ENCODE measurements at regions not wholly inside any gene's neighbourhood (a gene's known extent, or its start where the extent isn't known, plus 50 kb on each side); places are given as distances from the start of the nearest gene placed in this dataset.
A peak's percentile ranks its signal among the peaks of the same experiment; 100 is the strongest.

DNA sequence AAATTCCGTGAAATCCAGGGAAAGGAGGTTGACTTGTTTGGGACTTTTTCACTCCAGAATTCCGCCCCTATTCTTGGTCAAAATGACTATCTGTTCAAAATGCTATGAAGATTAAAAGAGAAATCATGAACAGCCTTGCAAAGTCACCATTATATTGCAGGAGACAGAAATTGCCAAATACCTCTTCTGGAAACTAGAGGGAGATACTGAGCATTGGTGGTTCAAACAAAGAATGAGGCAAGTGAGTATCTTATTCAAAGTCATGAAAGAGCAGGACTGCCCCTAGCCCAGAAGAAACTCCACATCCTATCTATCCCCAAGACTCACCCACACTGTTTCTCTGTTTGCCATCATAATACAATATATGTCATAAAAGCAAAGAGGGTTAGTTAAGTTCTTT, 862.3 kb upstream of the POU3F3 start:
- Histone ChIP-seq H3K9me3 (ENCODE audit: low read depth) (no peaks in the 10 kb centered on the region), H4K20me1 (ENCODE audit: low read depth) (no peaks in the 10 kb centered on the region), H3K27ac (no peak overlapping the region), H3K4me3 (no peak overlapping the region), H3K79me2 (ENCODE audit: low read depth) (no peaks in the 10 kb centered on the region), H3K4me2 (no peak overlapping the region), H3K9ac (no peak overlapping the region), H3K36me3 (no peaks in the 10 kb centered on the region), H3F3A (ENCODE audit: low read depth) (no peaks in the 10 kb centered on the region), H2AFZ (replicated peaks) (no peak overlapping the region), H3K4me1 (no peaks in the 10 kb centered on the region), H3K27me3 (no peaks in the 10 kb centered on the region)
- peak; percentile 5 for DNase-seq (ENCODE audit: low spot score)
- Mint-ChIP-seq H3K27ac (no peak overlapping the region), H3K9me3 (peaks cover 3% of the 10 kb centered on the region), H3K36me3 (no peaks in the 10 kb centered on the region), H3K27me3 (ENCODE audit: insufficient read depth, low read depth) (peaks cover 2% of the 10 kb centered on the region), H3K4me3 (no peak overlapping the region), H3K4me1 (peaks cover 6% of the 10 kb centered on the region)
- TF ChIP-seq EZH2phosphoT487 (IDR thresholded peaks at IDR 0.05) (no peak), EZH2 (IDR thresholded peaks at IDR 0.05) (no peak)
- TF ChIP-seq, protein P1, sequence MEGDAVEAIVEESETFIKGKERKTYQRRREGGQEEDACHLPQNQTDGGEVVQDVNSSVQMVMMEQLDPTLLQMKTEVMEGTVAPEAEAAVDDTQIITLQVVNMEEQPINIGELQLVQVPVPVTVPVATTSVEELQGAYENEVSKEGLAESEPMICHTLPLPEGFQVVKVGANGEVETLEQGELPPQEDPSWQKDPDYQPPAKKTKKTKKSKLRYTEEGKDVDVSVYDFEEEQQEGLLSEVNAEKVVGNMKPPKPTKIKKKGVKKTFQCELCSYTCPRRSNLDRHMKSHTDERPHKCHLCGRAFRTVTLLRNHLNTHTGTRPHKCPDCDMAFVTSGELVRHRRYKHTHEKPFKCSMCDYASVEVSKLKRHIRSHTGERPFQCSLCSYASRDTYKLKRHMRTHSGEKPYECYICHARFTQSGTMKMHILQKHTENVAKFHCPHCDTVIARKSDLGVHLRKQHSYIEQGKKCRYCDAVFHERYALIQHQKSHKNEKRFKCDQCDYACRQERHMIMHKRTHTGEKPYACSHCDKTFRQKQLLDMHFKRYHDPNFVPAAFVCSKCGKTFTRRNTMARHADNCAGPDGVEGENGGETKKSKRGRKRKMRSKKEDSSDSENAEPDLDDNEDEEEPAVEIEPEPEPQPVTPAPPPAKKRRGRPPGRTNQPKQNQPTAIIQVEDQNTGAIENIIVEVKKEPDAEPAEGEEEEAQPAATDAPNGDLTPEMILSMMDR (IDR thresholded peaks at IDR 0.05): peak; percentile 56

DNA sequence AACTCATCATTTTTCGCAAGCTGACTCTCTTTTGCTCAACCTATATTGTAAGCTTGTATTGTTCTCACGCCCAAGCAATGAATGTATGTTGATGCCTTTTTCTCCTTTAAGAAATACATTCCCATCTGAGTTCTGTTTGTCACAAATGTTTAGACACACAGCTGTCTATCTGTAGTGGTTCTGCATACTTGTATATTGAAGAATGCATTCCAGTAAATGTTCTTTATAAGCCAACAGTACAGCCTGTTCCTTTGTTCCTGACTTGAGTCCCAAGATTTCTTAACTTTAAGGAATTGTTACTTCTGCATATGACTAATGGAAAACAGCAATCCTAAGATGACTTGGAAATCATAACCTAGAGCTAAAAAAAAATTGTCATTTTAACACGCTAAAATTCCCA, 849.1 kb upstream of the POU3F3 start:
- no peak for DNase-seq (ENCODE audit: low spot score)
- no peaks in the 10 kb centered on the region for H3K36me3 Mint-ChIP-seq

DNA sequence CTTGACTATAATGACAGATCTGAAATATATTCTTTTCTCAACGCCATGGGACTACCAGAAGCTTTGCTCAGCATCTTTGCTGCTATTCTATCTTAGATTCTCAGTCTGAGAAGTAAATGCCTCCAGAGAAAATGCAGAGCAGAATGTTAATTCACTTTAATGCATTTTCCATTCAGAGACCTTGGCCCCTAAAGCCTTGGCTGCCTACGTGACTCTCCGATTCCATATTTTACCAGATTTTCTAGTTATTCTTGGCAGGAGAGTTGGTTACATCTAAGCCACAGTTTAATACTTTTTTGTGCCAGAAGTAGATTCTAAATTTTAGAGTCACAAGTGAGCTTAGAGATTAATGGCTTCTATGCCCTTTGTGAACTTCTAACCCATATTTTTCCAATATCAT, 837.1 kb upstream of the POU3F3 start:
- Histone ChIP-seq H3K4me1 (no peaks in the 10 kb centered on the region), H3K4me3 (no peak overlapping the region), H3K9me3 (ENCODE audit: low read depth) (no peaks in the 10 kb centered on the region), H3K79me2 (ENCODE audit: low read depth) (no peaks in the 10 kb centered on the region), H3F3A (ENCODE audit: low read depth) (no peaks in the 10 kb centered on the region), H3K4me2 (no peak overlapping the region), H2AFZ (replicated peaks) (no peak overlapping the region), H3K36me3 (no peaks in the 10 kb centered on the region), H4K20me1 (ENCODE audit: low read depth) (no peaks in the 10 kb centered on the region), H3K9ac (no peak overlapping the region), H3K27ac (no peak overlapping the region), H3K27me3 (no peaks in the 10 kb centered on the region)
- Mint-ChIP-seq H3K4me1 (no peaks in the 10 kb centered on the region), H3K27ac (no peak overlapping the region), H3K36me3 (no peaks in the 10 kb centered on the region), H3K27me3 (ENCODE audit: insufficient read depth, low read depth) (peaks cover 10% of the 10 kb centered on the region), H3K4me3 (no peak overlapping the region), H3K9me3 (peaks cover 16% of the 10 kb centered on the region)
- DNase-seq (ENCODE audit: low spot score): no peak
- TF ChIP-seq, protein P1 (IDR thresholded peaks at IDR 0.05): no peak
- TF ChIP-seq EZH2 (IDR thresholded peaks at IDR 0.05) (no peak), EZH2phosphoT487 (IDR thresholded peaks at IDR 0.05) (no peak)

More for the DNA sequence above, 849.1 kb upstream of the POU3F3 start:
- TF ChIP-seq EZH2phosphoT487 (IDR thresholded peaks at IDR 0.05) (no peak), EZH2 (IDR thresholded peaks at IDR 0.05) (no peak)
- TF ChIP-seq, protein P1 (IDR thresholded peaks at IDR 0.05): no peak
- Histone ChIP-seq H3F3A (ENCODE audit: low read depth) (no peaks in the 10 kb centered on the region), H3K9ac (no peak overlapping the region), H3K79me2 (ENCODE audit: low read depth) (no peaks in the 10 kb centered on the region), H3K4me2 (no peak overlapping the region), H3K36me3 (no peaks in the 10 kb centered on the region), H3K27ac (no peak overlapping the region), H3K4me1 (no peaks in the 10 kb centered on the region), H3K27me3 (no peaks in the 10 kb centered on the region), H2AFZ (replicated peaks) (no peak overlapping the region), H4K20me1 (ENCODE audit: low read depth) (no peaks in the 10 kb centered on the region), H3K4me3 (no peak overlapping the region), H3K9me3 (ENCODE audit: low read depth) (no peaks in the 10 kb centered on the region)
- Mint-ChIP-seq H3K4me1 (peaks cover 7% of the 10 kb centered on the region), H3K9me3 (peaks cover 2% of the 10 kb centered on the region), H3K27ac (no peak overlapping the region), H3K27me3 (ENCODE audit: insufficient read depth, low read depth) (peaks cover 4% of the 10 kb centered on the region), H3K4me3 (no peak overlapping the region)

Data from neural progenitor cell (in vitro differentiated cells).